GM12878 (cell line): ENCODE measurements at regions not wholly inside any gene's neighbourhood (a gene's known extent, or its start where the extent isn't known, plus 50 kb on each side); places are given as distances from the start of the nearest gene placed in this dataset.

ENCODE experiments used
- ATAC-seq: fragments of 200-7000 bp; cut with Tn5 transposase; 3 replicates; pipeline ENCODE4 v1.9.1; 2020; ENCODE audit warnings: mild to moderate bottlenecking, moderate library complexity
- BruUV-seq: library from RNA; stranded (reverse); fragments of 400-500 nt; replicated peaks from 2 replicates; lab custom pipeline; 2021; lab: Mats Ljungman, UMichigan
- CTCF ChIA-PET: fragments of 300-600 bp; sonication (Branson Sonifier 250); formaldehyde crosslinking; extraction: SDS; loops from one replicate; lab custom pipeline; 2021; ENCODE audit warnings: inconsistent platforms; lab: Yijun Ruan, JAX
- POLR2A ChIA-PET: fragments of 350-600 bp; formaldehyde crosslinking; extraction: SDS; loops from one replicate; lab custom pipeline; 2021; ENCODE audit warnings: inconsistent platforms; lab: Charles Lee
- RAD21 ChIA-PET: fragments of 300-600 bp; sonication (Branson Sonifier 250); formaldehyde crosslinking; loops from one replicate; lab custom pipeline; 2023; ENCODE audit warnings: antibody characterized with exemption; ENCODE audit not compliant: unreplicated experiment; lab: Charles Lee
- SMC1A ChIA-PET: fragments of 300-600 bp; sonication (Branson Sonifier 250); formaldehyde crosslinking; loops from one replicate; lab custom pipeline; 2023; ENCODE audit not compliant: unreplicated experiment, uncharacterized antibody; lab: Charles Lee
- DNase-seq: peaks from one replicate; pipeline ENCODE4 v3.0.0-alpha.2; 2011; ENCODE audit warnings: low read depth, low spot score
- FAIRE-seq: peaks from 3 replicates; lab custom pipeline; 2011; peaks lifted over from hg19 to GRCh38; lab: Jason Lieb, UNC
- H2AFZ ChIP-seq: 2 replicates; pipeline ENCODE4 v1.6.0; 2011; ENCODE audit warnings: low read depth, low read length, control low read depth; ENCODE audit not compliant: control insufficient read depth
- H3K27ac ChIP-seq: 2 replicates; pipeline ENCODE4 v1.5.1; 2011; ENCODE audit warnings: control low read depth; ENCODE audit not compliant: control insufficient read depth, insufficient read depth
- H3K27me3 ChIP-seq, 2 experiments: replicated peaks in 1 of 2; 2 replicates each; pipeline versions ENCODE4 v1.6.0 to v1.6.1; 2011; ENCODE audit warnings: low read length in 1 of 2; ENCODE audit not compliant: control insufficient read depth in 2 of 2, insufficient read depth in 2 of 2
- H3K36me3 ChIP-seq, 2 experiments: 2 replicates each; pipeline ENCODE4 v1.5.1; 2011; ENCODE audit warnings: low read length in 1 of 2; ENCODE audit not compliant: control insufficient read depth in 2 of 2, insufficient read depth in 2 of 2
- H3K4me1 ChIP-seq: 2 replicates; pipeline ENCODE4 v1.6.1; 2011; ENCODE audit warnings: mild to moderate bottlenecking, low read length, moderate library complexity, mixed read lengths; ENCODE audit not compliant: control insufficient read depth, insufficient read depth
- H3K4me2 ChIP-seq: 2 replicates; pipeline ENCODE4 v1.6.0; 2011; ENCODE audit warnings: control low read depth; ENCODE audit not compliant: control insufficient read depth, insufficient read depth
- H3K4me3 ChIP-seq: fragments of 200-600 bp; sonication (generic); 2 replicates; pipeline ENCODE4 v1.5.1; 2016
- H3K79me2 ChIP-seq: 2 replicates; pipeline ENCODE4 v1.6.0; 2011; ENCODE audit warnings: low read length; ENCODE audit not compliant: control insufficient read depth, insufficient read depth
- H3K9ac ChIP-seq: 2 replicates; pipeline ENCODE4 v1.8.0; 2011; ENCODE audit warnings: low read length, control low read depth, mixed read lengths; ENCODE audit not compliant: control insufficient read depth, insufficient read depth
- H3K9me3 ChIP-seq: replicated peaks from 3 replicates; pipeline ENCODE4 v1.5.1; 2011; ENCODE audit warnings: mild to moderate bottlenecking, low read length; ENCODE audit not compliant: control insufficient read depth, insufficient read depth
- H4K20me1 ChIP-seq: 2 replicates; pipeline ENCODE4 v1.6.0; 2011; ENCODE audit not compliant: control insufficient read depth, insufficient read depth
- ETV6 ChIP-seq, 2 experiments: fragments of 450-650 bp in 1 of 2; IDR thresholded peaks in 1 of 2; conservative IDR thresholded peaks in 1 of 2; 2 replicates each; pipeline ENCODE4 v1.6.1; 2014; ENCODE audit warnings: antibody characterized with exemption in 1 of 2, borderline replicate concordance in 1 of 2, low read depth in 1 of 2, mild to moderate bottlenecking in 1 of 2, moderate library complexity in 1 of 2
- KDM1A ChIP-seq: fragments of 200-600 bp; sonication (generic); IDR thresholded peaks from 2 replicates; pipeline ENCODE4 v1.6.1; 2016; ENCODE audit warnings: borderline replicate concordance
- SREBF1 ChIP-seq: IDR thresholded peaks from 2 replicates; pipeline ENCODE4 v1.6.1; 2012; ENCODE audit warnings: mild to moderate bottlenecking, low read length
- TCF7 ChIP-seq: IDR thresholded peaks from 2 replicates; pipeline ENCODE4 v1.6.1; 2014; ENCODE audit warnings: antibody characterized with exemption, borderline replicate concordance
- WGBS: methylation state at CpG from one replicate; pipeline ENCODE4 v1.1.6; 2016; ENCODE audit warnings: low lambda C conversion rate; ENCODE audit not compliant: insufficient replicate concordance, insufficient coverage; ENCODE audit errors: missing lambda C conversion rate; 5-methylcytosine and 5-hydroxymethylcytosine counted together
- in situ Hi-C: fragments of 300-500 bp; cut with MboI; formaldehyde crosslinking; loops from 9 replicates; pipeline ENCODE4 v1.14.3; 2018; ENCODE audit warnings: mixed read lengths
- intact Hi-C: fragments of 100-400 bp; cut with micrococcal nuclease; formaldehyde crosslinking; loops from one replicate; pipeline ENCODE4 v1.14.2; 2022; ENCODE audit not compliant: unreplicated experiment
- TF ChIP-seq, protein P1 (sequence below): fragments of 450-650 bp; conservative IDR thresholded peaks from 2 replicates; pipeline ENCODE4 v1.6.1; 2017; ENCODE audit warnings: mild to moderate bottlenecking, moderate library complexity
- TF ChIP-seq, protein P2 (sequence below): fragments of 450-650 bp; IDR thresholded peaks from 2 replicates; pipeline ENCODE4 v1.6.1; 2018; ENCODE audit warnings: mild to moderate bottlenecking, low read depth, moderate library complexity; ENCODE audit not compliant: partially characterized antibody

DNA sequence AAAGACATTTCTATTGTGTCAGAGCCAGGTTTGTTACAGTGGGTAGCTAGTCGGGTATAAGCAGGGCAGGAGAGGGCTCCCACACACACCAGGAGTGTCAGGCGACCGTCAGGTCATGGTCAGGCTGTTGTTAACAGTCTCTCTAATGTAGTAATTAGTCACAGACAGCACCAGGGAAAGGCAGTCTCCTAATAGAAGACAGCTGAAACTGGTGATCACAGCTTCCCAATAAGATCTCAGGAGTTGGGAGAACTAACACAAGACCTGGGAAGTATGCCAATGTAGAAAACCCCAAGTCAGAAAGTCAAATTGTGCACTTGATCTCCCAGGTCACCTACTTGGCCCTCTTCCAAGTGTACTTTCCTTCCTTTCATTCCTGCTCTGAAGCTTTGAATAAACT, 53.0 kb upstream of the GPR6 start:
- Histone ChIP-seq H3K4me1 (no peaks in the 10 kb centered on the region), H3K27me3 (peaks cover 0 to 2% of the 10 kb centered on the region in 2 experiments; a peak in 3 of 4 replicates), H3K36me3 (no peaks in the 10 kb centered on the region), H3K27ac (no peak overlapping the region), H3K79me2 (no peaks in the 10 kb centered on the region), H3K9ac (no peak overlapping the region), H2AFZ (no peak overlapping the region), H3K4me3 (no peak overlapping the region), H3K4me2 (no peak overlapping the region), H3K9me3 (no peaks in the 10 kb centered on the region), H4K20me1 (no peaks in the 10 kb centered on the region)
- ChIA-PET SMC1A (no interaction called here), CTCF (no interaction called here), POLR2A (no interaction called here), RAD21 (no interaction called here)
- DNase-seq (no peak), ATAC-seq (no peak), FAIRE-seq (no peak)
- 2% methylated on average over 3 of the region's 3 CpGs for WGBS
- intact Hi-C loops, result no loop called here
- TF ChIP-seq, protein P1, sequence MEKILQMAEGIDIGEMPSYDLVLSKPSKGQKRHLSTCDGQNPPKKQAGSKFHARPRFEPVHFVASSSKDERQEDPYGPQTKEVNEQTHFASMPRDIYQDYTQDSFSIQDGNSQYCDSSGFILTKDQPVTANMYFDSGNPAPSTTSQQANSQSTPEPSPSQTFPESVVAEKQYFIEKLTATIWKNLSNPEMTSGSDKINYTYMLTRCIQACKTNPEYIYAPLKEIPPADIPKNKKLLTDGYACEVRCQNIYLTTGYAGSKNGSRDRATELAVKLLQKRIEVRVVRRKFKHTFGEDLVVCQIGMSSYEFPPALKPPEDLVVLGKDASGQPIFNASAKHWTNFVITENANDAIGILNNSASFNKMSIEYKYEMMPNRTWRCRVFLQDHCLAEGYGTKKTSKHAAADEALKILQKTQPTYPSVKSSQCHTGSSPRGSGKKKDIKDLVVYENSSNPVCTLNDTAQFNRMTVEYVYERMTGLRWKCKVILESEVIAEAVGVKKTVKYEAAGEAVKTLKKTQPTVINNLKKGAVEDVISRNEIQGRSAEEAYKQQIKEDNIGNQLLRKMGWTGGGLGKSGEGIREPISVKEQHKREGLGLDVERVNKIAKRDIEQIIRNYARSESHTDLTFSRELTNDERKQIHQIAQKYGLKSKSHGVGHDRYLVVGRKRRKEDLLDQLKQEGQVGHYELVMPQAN, result no peak
- TF ChIP-seq ETV6 (conservative IDR thresholded peaks at IDR 0.05 in 1 of 2, IDR thresholded peaks at IDR 0.05 in 1 of 2; ENCODE audit: borderline replicate concordance in 1 of 2, low read depth in 1 of 2) (no peak), SREBF1 (no peak), KDM1A (no peak), TCF7 (no peak)
- TF ChIP-seq, protein P2, sequence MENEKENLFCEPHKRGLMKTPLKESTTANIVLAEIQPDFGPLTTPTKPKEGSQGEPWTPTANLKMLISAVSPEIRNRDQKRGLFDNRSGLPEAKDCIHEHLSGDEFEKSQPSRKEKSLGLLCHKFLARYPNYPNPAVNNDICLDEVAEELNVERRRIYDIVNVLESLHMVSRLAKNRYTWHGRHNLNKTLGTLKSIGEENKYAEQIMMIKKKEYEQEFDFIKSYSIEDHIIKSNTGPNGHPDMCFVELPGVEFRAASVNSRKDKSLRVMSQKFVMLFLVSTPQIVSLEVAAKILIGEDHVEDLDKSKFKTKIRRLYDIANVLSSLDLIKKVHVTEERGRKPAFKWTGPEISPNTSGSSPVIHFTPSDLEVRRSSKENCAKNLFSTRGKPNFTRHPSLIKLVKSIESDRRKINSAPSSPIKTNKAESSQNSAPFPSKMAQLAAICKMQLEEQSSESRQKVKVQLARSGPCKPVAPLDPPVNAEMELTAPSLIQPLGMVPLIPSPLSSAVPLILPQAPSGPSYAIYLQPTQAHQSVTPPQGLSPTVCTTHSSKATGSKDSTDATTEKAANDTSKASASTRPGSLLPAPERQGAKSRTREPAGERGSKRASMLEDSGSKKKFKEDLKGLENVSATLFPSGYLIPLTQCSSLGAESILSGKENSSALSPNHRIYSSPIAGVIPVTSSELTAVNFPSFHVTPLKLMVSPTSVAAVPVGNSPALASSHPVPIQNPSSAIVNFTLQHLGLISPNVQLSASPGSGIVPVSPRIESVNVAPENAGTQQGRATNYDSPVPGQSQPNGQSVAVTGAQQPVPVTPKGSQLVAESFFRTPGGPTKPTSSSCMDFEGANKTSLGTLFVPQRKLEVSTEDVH, result no peak
- in situ Hi-C loops, result no loop called here
- BruUV-seq, result no TSS peak
